Endothelial cell of umbilical vein (primary cell): ENCODE measurements at regions not wholly inside any gene's neighbourhood (a gene's known extent, or its start where the extent isn't known, plus 50 kb on each side); places are given as distances from the start of the nearest gene placed in this dataset.

Experiments
- BruUV-seq: library from RNA; stranded (reverse); fragments of 400-500 nt; replicated peaks from 2 replicates; lab custom pipeline; 2021; lab: Mats Ljungman, UMichigan
- CTCF ChIA-PET: fragments of 300-600, 350-600 bp; sonication (Branson Sonifier 250); formaldehyde crosslinking; loops from one replicate; lab custom pipeline; 2021; ENCODE audit warnings: antibody characterized with exemption, inconsistent platforms; lab: Charles Lee
- POLR2A ChIA-PET: fragments of 300-600, 350-600 bp; sonication (Branson Sonifier 250); formaldehyde crosslinking; loops from one replicate; lab custom pipeline; 2021; ENCODE audit warnings: antibody characterized with exemption, inconsistent platforms; lab: Charles Lee
- DNase-seq: peaks from one replicate; pipeline ENCODE4 v3.0.0-alpha.2; 2011; ENCODE audit warnings: low read depth, low spot score
- FAIRE-seq: peaks from 2 replicates; lab custom pipeline; 2011; peaks lifted over from hg19 to GRCh38; lab: Jason Lieb, UNC
- H2AFZ ChIP-seq: 2 replicates; pipeline ENCODE4 v1.6.0; 2012; ENCODE audit warnings: low read depth, low read length, control low read depth, inconsistent platforms
- H3K27ac ChIP-seq: 2 replicates; pipeline ENCODE4 v1.5.1; 2011; ENCODE audit warnings: low read depth, mild to moderate bottlenecking, control low read depth, low read length, moderate library complexity; ENCODE audit not compliant: insufficient read depth
- H3K27me3 ChIP-seq, 2 experiments: 2 replicates each; pipeline versions ENCODE4 v1.6.0 to v1.6.1; 2011; ENCODE audit warnings: low read length in 2 of 2, mixed read lengths in 1 of 2; ENCODE audit not compliant: control insufficient read depth in 2 of 2, insufficient read depth in 2 of 2
- H3K36me3 ChIP-seq, 2 experiments: 2 replicates in 1 of 2; 3 replicates in 1 of 2; pipeline ENCODE4 v1.5.1; 2011; ENCODE audit warnings: low read length in 2 of 2, mild to moderate bottlenecking in 1 of 2, moderate library complexity in 1 of 2; ENCODE audit not compliant: control insufficient read depth in 2 of 2, insufficient read depth in 2 of 2; ENCODE audit errors: extremely low read depth in 1 of 2
- H3K4me1 ChIP-seq: 3 replicates; pipeline ENCODE4 v1.5.1; 2011; ENCODE audit warnings: mild to moderate bottlenecking, low read length; ENCODE audit not compliant: control insufficient read depth, insufficient read depth; ENCODE audit errors: extremely low read depth
- H3K4me2 ChIP-seq: 2 replicates; pipeline ENCODE4 v1.6.1; 2011; ENCODE audit warnings: low read length, control low read depth, mixed read lengths; ENCODE audit not compliant: insufficient read depth
- H3K4me3 ChIP-seq, 3 experiments: fragments of 200-600 bp in 1 of 3; sonication (generic), shearing (Covaris generic) in 1 of 3; replicated peaks in 1 of 3; 2 replicates each; pipeline ENCODE4 v1.5.1; 2011 to 2016; ENCODE audit warnings: control low read depth in 3 of 3, low read length in 3 of 3, mild to moderate bottlenecking in 2 of 3, inconsistent platforms in 1 of 3, low read depth in 1 of 3, moderate library complexity in 1 of 3; ENCODE audit not compliant: insufficient read depth in 1 of 3
- H3K79me2 ChIP-seq: 2 replicates; pipeline ENCODE4 v1.6.0; 2012; ENCODE audit warnings: low read length, inconsistent platforms; ENCODE audit not compliant: control insufficient read depth, insufficient read depth
- H3K9ac ChIP-seq: replicated peaks from 2 replicates; pipeline ENCODE3; 2011; ENCODE audit warnings: low read length, control low read depth; ENCODE audit not compliant: insufficient read depth; ENCODE audit errors: extremely low read depth
- H3K9me1 ChIP-seq: replicated peaks from 3 replicates; pipeline ENCODE4 v1.6.0; 2011; ENCODE audit warnings: mild to moderate bottlenecking, low read length; ENCODE audit not compliant: control insufficient read depth, insufficient read depth; ENCODE audit errors: extremely low read depth
- H3K9me3 ChIP-seq: replicated peaks from 2 replicates; pipeline ENCODE4 v1.5.1; 2012; ENCODE audit warnings: low read length, inconsistent platforms; ENCODE audit not compliant: control insufficient read depth, insufficient read depth
- H4K20me1 ChIP-seq: replicated peaks from 2 replicates; pipeline ENCODE3; 2011; ENCODE audit warnings: mild to moderate bottlenecking, low read length; ENCODE audit not compliant: control insufficient read depth, insufficient read depth; ENCODE audit errors: extremely low read depth
- EZH2 ChIP-seq: IDR thresholded peaks from 2 replicates; pipeline ENCODE4 v1.6.1; 2012; ENCODE audit warnings: borderline replicate concordance, low read depth, mild to moderate bottlenecking, moderate library complexity, low read length, inconsistent platforms; ENCODE audit not compliant: severe bottlenecking
- FOS ChIP-seq: IDR thresholded peaks from 2 replicates; pipeline ENCODE4 v1.6.1; 2011; ENCODE audit warnings: mild to moderate bottlenecking, low read length, moderate library complexity, borderline replicate concordance; ENCODE audit not compliant: insufficient read depth
- GATA2 ChIP-seq: IDR thresholded peaks from 2 replicates; pipeline ENCODE4 v1.7.0; 2011; ENCODE audit warnings: low read depth, mild to moderate bottlenecking, moderate library complexity, mixed read lengths, low read length; ENCODE audit not compliant: insufficient read length, insufficient read depth
- JUN ChIP-seq: IDR thresholded peaks from 2 replicates; pipeline ENCODE4 v1.6.1; 2011; ENCODE audit warnings: borderline replicate concordance, low read depth; ENCODE audit not compliant: insufficient read length, insufficient read depth
- MYC ChIP-seq: IDR thresholded peaks from one replicate; pipeline ENCODE4 v1.6.1; 2011; ENCODE audit warnings: mild to moderate bottlenecking, low read depth, low read length
- POLR2A ChIP-seq: IDR thresholded peaks from 2 replicates; pipeline ENCODE4 v1.6.1; 2012; ENCODE audit warnings: low read depth, mild to moderate bottlenecking, control low read depth, low read length
- POLR2AphosphoS5 ChIP-seq: IDR thresholded peaks from 2 replicates; pipeline ENCODE4 v1.6.1; 2012; ENCODE audit warnings: low read depth, mild to moderate bottlenecking, control low read depth, low read length, moderate library complexity; ENCODE audit not compliant: insufficient read depth
- dilution Hi-C: fragments of 300-500 bp; cut with MboI; formaldehyde crosslinking; loops from one replicate; pipeline ENCODE4 v1.15.0; 2019; ENCODE audit warnings: low sequenced_read_pairs; ENCODE audit not compliant: extremely low pct_ligation_motif_present
- intact Hi-C: fragments of 100-400 bp; cut with micrococcal nuclease; formaldehyde crosslinking; loops from one replicate; pipeline ENCODE4 v1.10.0; 2022
- TF ChIP-seq, protein P1 (sequence below): IDR thresholded peaks from 2 replicates; pipeline ENCODE4 v1.6.1; 2011; ENCODE audit not compliant: insufficient read depth, insufficient read length
- TF ChIP-seq, protein P2 (sequence below), 2 donors: IDR thresholded peaks; 1 replicate in 1 of 2; 2 replicates in 1 of 2; pipeline ENCODE4 v1.5.1; 2011; ENCODE audit warnings: low read length in 2 of 2, mild to moderate bottlenecking in 2 of 2, moderate library complexity in 2 of 2, control low read depth in 1 of 2, inconsistent platforms in 1 of 2, low read depth in 1 of 2; ENCODE audit not compliant: insufficient read depth in 1 of 2; ENCODE audit errors: extremely low read depth in 1 of 2

DNA sequence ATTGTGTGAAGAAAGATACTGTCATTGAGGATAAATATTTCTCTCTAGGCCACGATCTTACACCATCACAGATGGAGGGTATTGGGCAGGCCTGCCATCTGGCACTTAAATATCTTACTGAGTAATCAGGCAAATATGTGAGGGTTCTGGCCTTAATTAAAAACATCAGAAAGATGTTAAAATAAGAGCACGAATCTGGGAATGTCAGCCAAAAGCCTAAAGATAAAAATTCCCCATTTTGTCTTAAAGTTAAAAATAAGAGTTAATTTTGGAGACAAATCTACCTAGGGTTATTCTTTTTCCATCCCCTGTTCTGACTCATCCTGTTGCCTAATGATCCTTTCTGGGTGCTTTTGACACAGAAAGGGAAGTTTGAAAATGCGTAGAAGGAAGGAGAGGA, 121.0 kb downstream of the SUCLG1 start:
- Histone ChIP-seq H2AFZ (no peak overlapping the region), H3K27me3 (no peaks in the 10 kb centered on the region), H3K9me3 (no peaks in the 10 kb centered on the region), H3K4me1 (no peaks in the 10 kb centered on the region), H3K27ac (no peak overlapping the region), H3K79me2 (no peaks in the 10 kb centered on the region), H3K4me3 (no peak overlapping the region), H4K20me1 (no peaks in the 10 kb centered on the region), H3K36me3 (no peaks in the 10 kb centered on the region), H3K9me1 (no peaks in the 10 kb centered on the region), H3K4me2 (no peak overlapping the region), H3K9ac (no peak overlapping the region)
- intact Hi-C loops (no loop called here), dilution Hi-C loops (no loop called here)
- ChIA-PET POLR2A (no interaction called here), CTCF (no interaction called here)
- FAIRE-seq: no peak
- no peak for DNase-seq
- BruUV-seq: no TSS peak
- TF ChIP-seq POLR2A (no peak), POLR2AphosphoS5 (no peak)
- TF ChIP-seq, protein P1, sequence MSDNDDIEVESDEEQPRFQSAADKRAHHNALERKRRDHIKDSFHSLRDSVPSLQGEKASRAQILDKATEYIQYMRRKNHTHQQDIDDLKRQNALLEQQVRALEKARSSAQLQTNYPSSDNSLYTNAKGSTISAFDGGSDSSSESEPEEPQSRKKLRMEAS: no peak

DNA sequence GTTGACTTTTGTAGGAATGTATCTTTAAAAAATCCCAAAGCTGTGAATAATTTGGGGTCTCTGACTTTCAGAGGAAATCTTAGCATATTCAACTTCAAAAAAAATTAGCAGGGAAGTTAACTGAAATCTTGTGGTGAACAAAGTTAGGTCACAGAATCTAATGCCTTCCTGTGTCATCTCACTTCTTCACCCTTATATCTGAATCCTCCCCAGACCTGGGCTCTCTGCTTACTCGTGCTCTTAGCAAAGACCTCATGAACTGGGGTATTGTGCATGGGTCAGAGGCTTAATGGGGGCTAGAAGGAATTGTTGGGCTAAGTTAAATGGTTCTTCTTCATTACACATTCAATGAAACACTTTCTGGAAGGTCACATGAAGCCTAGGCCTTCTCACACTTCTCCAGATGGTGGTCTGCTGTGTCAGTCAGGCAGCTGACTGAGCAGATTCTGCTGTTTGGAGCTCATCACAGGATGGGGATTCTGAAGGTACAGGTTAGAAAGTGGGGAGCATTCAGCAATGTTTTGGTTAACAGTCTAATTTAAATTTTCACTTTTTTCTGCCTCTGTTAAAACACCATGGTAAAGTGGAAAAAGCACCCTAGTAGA, 131.3 kb downstream of the SUCLG1 start:
- FAIRE-seq: no peak
- CTCF ChIA-PET: no interaction called here
- POLR2A ChIA-PET: no interaction called here

More for the DNA sequence above, 131.3 kb downstream of the SUCLG1 start:
- intact Hi-C loops (no loop called here), dilution Hi-C loops (no loop called here)
- Histone ChIP-seq H4K20me1 (no peaks in the 10 kb centered on the region), H3K4me2 (no peak overlapping the region), H3K27me3 (no peaks in the 10 kb centered on the region), H3K27ac (no peak overlapping the region), H3K4me1 (no peaks in the 10 kb centered on the region), H3K9me1 (no peaks in the 10 kb centered on the region), H3K4me3 (no peak overlapping the region), H3K79me2 (no peaks in the 10 kb centered on the region), H3K9me3 (no peaks in the 10 kb centered on the region), H3K36me3 (no peaks in the 10 kb centered on the region), H2AFZ (no peak overlapping the region), H3K9ac (no peak overlapping the region)
- DNase-seq: no peak
- BruUV-seq: no TSS peak
- TF ChIP-seq EZH2 (no peak), POLR2AphosphoS5 (no peak), MYC (no peak), FOS (no peak), GATA2 (no peak), POLR2A (no peak), JUN (no peak)
- TF ChIP-seq, protein P1: no peak
- TF ChIP-seq, protein P2, sequence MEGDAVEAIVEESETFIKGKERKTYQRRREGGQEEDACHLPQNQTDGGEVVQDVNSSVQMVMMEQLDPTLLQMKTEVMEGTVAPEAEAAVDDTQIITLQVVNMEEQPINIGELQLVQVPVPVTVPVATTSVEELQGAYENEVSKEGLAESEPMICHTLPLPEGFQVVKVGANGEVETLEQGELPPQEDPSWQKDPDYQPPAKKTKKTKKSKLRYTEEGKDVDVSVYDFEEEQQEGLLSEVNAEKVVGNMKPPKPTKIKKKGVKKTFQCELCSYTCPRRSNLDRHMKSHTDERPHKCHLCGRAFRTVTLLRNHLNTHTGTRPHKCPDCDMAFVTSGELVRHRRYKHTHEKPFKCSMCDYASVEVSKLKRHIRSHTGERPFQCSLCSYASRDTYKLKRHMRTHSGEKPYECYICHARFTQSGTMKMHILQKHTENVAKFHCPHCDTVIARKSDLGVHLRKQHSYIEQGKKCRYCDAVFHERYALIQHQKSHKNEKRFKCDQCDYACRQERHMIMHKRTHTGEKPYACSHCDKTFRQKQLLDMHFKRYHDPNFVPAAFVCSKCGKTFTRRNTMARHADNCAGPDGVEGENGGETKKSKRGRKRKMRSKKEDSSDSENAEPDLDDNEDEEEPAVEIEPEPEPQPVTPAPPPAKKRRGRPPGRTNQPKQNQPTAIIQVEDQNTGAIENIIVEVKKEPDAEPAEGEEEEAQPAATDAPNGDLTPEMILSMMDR (IDR thresholded peaks at IDR 0.05; ENCODE audit: extremely low read depth in 1 of 2, insufficient read depth in 1 of 2, low read depth in 1 of 2, low read length in 2 of 2): no peak
